ENCODE measurements at regions not wholly inside any gene's neighbourhood (a gene's known extent, or its start where the extent isn't known, plus 50 kb on each side); places are given as distances from the start of the nearest gene placed in this dataset.

DNA sequence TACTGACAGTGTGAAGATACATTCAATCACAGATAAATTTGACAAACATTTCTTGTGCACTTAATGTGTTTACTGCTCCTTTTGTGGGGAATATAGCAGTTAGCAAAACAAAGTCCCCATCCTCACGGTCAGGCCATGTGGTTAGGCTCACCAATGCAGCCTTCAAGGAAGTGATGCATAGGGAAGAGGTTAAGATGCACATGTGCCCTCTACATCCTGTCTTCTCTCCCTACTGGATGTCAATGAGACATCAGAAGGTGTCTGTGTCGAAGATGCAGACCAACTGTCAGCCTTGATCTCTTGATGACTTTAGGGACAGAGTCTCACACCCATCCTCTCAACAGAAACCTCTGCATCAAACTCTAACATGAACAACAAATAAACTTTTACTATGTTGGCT lies 78.7 kb downstream of the FH start:
- TF ChIP-seq, protein P1, sequence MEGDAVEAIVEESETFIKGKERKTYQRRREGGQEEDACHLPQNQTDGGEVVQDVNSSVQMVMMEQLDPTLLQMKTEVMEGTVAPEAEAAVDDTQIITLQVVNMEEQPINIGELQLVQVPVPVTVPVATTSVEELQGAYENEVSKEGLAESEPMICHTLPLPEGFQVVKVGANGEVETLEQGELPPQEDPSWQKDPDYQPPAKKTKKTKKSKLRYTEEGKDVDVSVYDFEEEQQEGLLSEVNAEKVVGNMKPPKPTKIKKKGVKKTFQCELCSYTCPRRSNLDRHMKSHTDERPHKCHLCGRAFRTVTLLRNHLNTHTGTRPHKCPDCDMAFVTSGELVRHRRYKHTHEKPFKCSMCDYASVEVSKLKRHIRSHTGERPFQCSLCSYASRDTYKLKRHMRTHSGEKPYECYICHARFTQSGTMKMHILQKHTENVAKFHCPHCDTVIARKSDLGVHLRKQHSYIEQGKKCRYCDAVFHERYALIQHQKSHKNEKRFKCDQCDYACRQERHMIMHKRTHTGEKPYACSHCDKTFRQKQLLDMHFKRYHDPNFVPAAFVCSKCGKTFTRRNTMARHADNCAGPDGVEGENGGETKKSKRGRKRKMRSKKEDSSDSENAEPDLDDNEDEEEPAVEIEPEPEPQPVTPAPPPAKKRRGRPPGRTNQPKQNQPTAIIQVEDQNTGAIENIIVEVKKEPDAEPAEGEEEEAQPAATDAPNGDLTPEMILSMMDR (IDR thresholded peaks at IDR 0.05), result no peak
- TF ChIP-seq EP300 (IDR thresholded peaks at IDR 0.05), result no peak
- TF ChIP-seq POLR2A (IDR thresholded peaks at IDR 0.05), result no peak
